WTC11 (cell line): ENCODE measurements at regions not wholly inside any gene's neighbourhood (a gene's known extent, or its start where the extent isn't known, plus 50 kb on each side); places are given as distances from the start of the nearest gene placed in this dataset.

ENCODE experiments used
- ATAC-seq: fragments of 200-7000 bp; cut with Tn5 transposase; 2 replicates; pipeline ENCODE4 v1.10.0; 2021; ENCODE audit warnings: mild to moderate bottlenecking, moderate library complexity
- CTCF ChIA-PET: fragments of 300-600 bp; sonication (Branson Sonifier 250); formaldehyde crosslinking; loops from one replicate; lab custom pipeline; 2021; ENCODE audit warnings: antibody characterized with exemption; lab: Charles Lee
- POLR2A ChIA-PET: fragments of 350-600 bp; sonication (Branson Sonifier 250); formaldehyde crosslinking; loops from one replicate; lab custom pipeline; 2021; ENCODE audit warnings: antibody characterized with exemption; lab: Charles Lee
- DNase-seq: peaks from one replicate; pipeline ENCODE4 v3.0.0; 2021; ENCODE audit warnings: low spot score
- H3K27ac Mint-ChIP-seq: 2 replicates; pipeline ENCODE4 v1.8.0; 2021; ENCODE audit warnings: mixed read lengths
- H3K27me3 Mint-ChIP-seq: 2 replicates; pipeline ENCODE4 v1.8.0; 2021; ENCODE audit warnings: low read depth, mild to moderate bottlenecking, moderate library complexity, mixed read lengths
- H3K36me3 Mint-ChIP-seq: 2 replicates; pipeline ENCODE4 v1.8.0; 2021; ENCODE audit warnings: mixed read lengths
- H3K4me1 Mint-ChIP-seq: 2 replicates; pipeline ENCODE4 v1.8.0; 2022; ENCODE audit warnings: mixed read lengths
- H3K4me3 Mint-ChIP-seq: 2 replicates; pipeline ENCODE4 v1.8.0; 2021; ENCODE audit warnings: mild to moderate bottlenecking, moderate library complexity, mixed read lengths
- H3K9me3 Mint-ChIP-seq: 2 replicates; pipeline ENCODE4 v1.8.0; 2021; ENCODE audit warnings: mixed read lengths
- ATF1 ChIP-seq: sonication (generic); formaldehyde crosslinking; IDR thresholded peaks from 2 replicates; pipeline ENCODE4 v1.8.1; 2023; ENCODE audit warnings: mild to moderate bottlenecking, moderate library complexity, missing genetic modification reagents
- CREM ChIP-seq: sonication (generic); formaldehyde crosslinking; IDR thresholded peaks from 2 replicates; pipeline ENCODE4 v1.8.1; 2022; ENCODE audit warnings: mild to moderate bottlenecking, missing genetic modification reagents, moderate library complexity
- EMX1 ChIP-seq: fragments of 250-450 bp; sonication (Bioruptor Pico); IDR thresholded peaks from 2 replicates; pipeline ENCODE4 v1.8.0; 2021; ENCODE audit warnings: mild to moderate bottlenecking
- ESRRA ChIP-seq: sonication (generic); formaldehyde crosslinking; IDR thresholded peaks from 2 replicates; pipeline ENCODE4 v1.8.1; 2022; ENCODE audit warnings: mild to moderate bottlenecking, missing genetic modification reagents, borderline replicate concordance
- FOXK1 ChIP-seq: sonication (generic); formaldehyde crosslinking; IDR thresholded peaks from 2 replicates; pipeline ENCODE4 v1.8.0; 2022; ENCODE audit warnings: mild to moderate bottlenecking, moderate library complexity, missing genetic modification reagents
- FOXP1 ChIP-seq: sonication (generic); formaldehyde crosslinking; IDR thresholded peaks from 2 replicates; pipeline ENCODE4 v1.8.0; 2022; ENCODE audit warnings: missing genetic modification reagents, mild to moderate bottlenecking, moderate library complexity, borderline replicate concordance
- FOXP4 ChIP-seq: sonication (generic); formaldehyde crosslinking; IDR thresholded peaks from 2 replicates; pipeline ENCODE4 v1.8.0; 2022; ENCODE audit warnings: mild to moderate bottlenecking, missing genetic modification reagents
- JAZF1 ChIP-seq: fragments of 250-450 bp; sonication (Bioruptor Pico); IDR thresholded peaks from 2 replicates; pipeline ENCODE4 v1.9.0; 2021; ENCODE audit warnings: moderate library complexity, mild to moderate bottlenecking, inconsistent platforms
- JUN ChIP-seq: sonication (generic); formaldehyde crosslinking; IDR thresholded peaks from 2 replicates; pipeline ENCODE4 v1.8.0; 2023; ENCODE audit warnings: mild to moderate bottlenecking, missing genetic modification reagents
- KAT7 ChIP-seq: sonication (generic); formaldehyde crosslinking; IDR thresholded peaks from 2 replicates; pipeline ENCODE4 v1.8.1; 2023; ENCODE audit warnings: missing genetic modification reagents, mild to moderate bottlenecking, borderline replicate concordance
- MLX ChIP-seq: sonication (generic); formaldehyde crosslinking; IDR thresholded peaks from 2 replicates; pipeline ENCODE4 v1.8.1; 2023; ENCODE audit warnings: mild to moderate bottlenecking, missing genetic modification reagents, moderate library complexity
- MXD4 ChIP-seq: fragments of 250-450 bp; sonication (Bioruptor Pico); IDR thresholded peaks from 2 replicates; pipeline ENCODE4 v1.8.0; 2021; ENCODE audit warnings: mild to moderate bottlenecking, moderate library complexity, borderline replicate concordance
- NFATC4 ChIP-seq: fragments of 250-450 bp; sonication (Bioruptor Pico); IDR thresholded peaks from 2 replicates; pipeline ENCODE4 v1.9.0; 2021; ENCODE audit warnings: mild to moderate bottlenecking
- NFYB ChIP-seq: sonication (generic); formaldehyde crosslinking; conservative IDR thresholded peaks from 2 replicates; pipeline ENCODE4 v1.8.0; 2022; ENCODE audit warnings: low read depth, missing genetic modification reagents
- ZNF263 ChIP-seq: sonication (generic); formaldehyde crosslinking; IDR thresholded peaks from 2 replicates; pipeline ENCODE4 v1.8.1; 2022; ENCODE audit warnings: low read depth, mild to moderate bottlenecking, moderate library complexity, missing genetic modification reagents
- ZNF281 ChIP-seq: sonication (generic); formaldehyde crosslinking; IDR thresholded peaks from 2 replicates; pipeline ENCODE4 v1.8.0; 2023; ENCODE audit warnings: mild to moderate bottlenecking, missing genetic modification reagents
- ZNF396 ChIP-seq: fragments of 250-450 bp; sonication (Bioruptor Pico); IDR thresholded peaks from 2 replicates; pipeline ENCODE4 v1.8.0; 2021; ENCODE audit warnings: mild to moderate bottlenecking, moderate library complexity, borderline replicate concordance
- TF ChIP-seq, protein P1 (sequence below): sonication (generic); formaldehyde crosslinking; IDR thresholded peaks from 2 replicates; pipeline ENCODE4 v1.8.1; 2022; ENCODE audit warnings: low read depth, missing genetic modification reagents, borderline replicate concordance
- TF ChIP-seq, protein P2 (sequence below): fragments of 250-450 bp; sonication (Bioruptor Pico); IDR thresholded peaks from 2 replicates; pipeline ENCODE4 v1.9.0; 2021; ENCODE audit warnings: mild to moderate bottlenecking
- TF ChIP-seq, protein P3 (sequence below): sonication (generic); formaldehyde crosslinking; IDR thresholded peaks from 2 replicates; pipeline ENCODE4 v1.8.1; 2023; ENCODE audit warnings: mild to moderate bottlenecking, missing genetic modification reagents, moderate library complexity

DNA sequence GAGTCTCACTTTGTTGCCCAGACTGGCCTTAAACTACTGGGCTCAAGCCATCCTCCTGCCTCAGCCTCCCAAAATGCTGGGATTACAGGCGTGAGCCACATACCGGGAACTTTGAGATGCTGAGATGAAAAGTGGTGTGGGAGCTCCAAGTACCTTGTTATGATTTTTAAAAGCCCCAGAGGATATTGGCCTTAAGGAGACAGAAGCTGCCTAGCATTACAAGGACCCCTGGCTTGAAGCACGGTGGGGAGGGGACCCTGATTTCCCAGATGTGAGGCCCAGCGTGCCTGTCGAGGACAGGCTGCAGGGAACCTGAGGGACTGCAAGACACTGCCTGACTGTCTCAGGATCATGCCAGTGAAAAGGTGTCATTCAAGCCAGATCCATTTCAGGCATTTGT, 75.3 kb upstream of the TIAM2 start:
- no peaks in the 10 kb centered on the region for H3K27me3 Mint-ChIP-seq
- peaks cover 13% of the 10 kb centered on the region for H3K4me1 Mint-ChIP-seq
- no peaks in the 10 kb centered on the region for H3K9me3 Mint-ChIP-seq
- DNase-seq (no peak), ATAC-seq (no peak)
- POLR2A ChIA-PET: no interaction called here
- no peak overlapping the region for H3K27ac Mint-ChIP-seq
- TF ChIP-seq ESRRA (no peak), ATF1 (CRISPR knock-in tag) (no peak), FOXP4 (CRISPR knock-in tag) (no peak), EMX1 (no peak), NFYB (CRISPR knock-in tag) (no peak), MXD4 (CRISPR knock-in tag) (no peak), CREM (CRISPR knock-in tag) (no peak), ZNF263 (CRISPR knock-in tag) (no peak), ZNF281 (CRISPR knock-in tag) (no peak), ZNF396 (CRISPR knock-in tag) (no peak), FOXK1 (CRISPR knock-in tag) (no peak), MLX (no peak), JAZF1 (CRISPR knock-in tag) (no peak), JUN (CRISPR knock-in tag) (no peak), KAT7 (no peak), NFATC4 (CRISPR knock-in tag) (no peak), FOXP1 (no peak)
- TF ChIP-seq, protein P1, sequence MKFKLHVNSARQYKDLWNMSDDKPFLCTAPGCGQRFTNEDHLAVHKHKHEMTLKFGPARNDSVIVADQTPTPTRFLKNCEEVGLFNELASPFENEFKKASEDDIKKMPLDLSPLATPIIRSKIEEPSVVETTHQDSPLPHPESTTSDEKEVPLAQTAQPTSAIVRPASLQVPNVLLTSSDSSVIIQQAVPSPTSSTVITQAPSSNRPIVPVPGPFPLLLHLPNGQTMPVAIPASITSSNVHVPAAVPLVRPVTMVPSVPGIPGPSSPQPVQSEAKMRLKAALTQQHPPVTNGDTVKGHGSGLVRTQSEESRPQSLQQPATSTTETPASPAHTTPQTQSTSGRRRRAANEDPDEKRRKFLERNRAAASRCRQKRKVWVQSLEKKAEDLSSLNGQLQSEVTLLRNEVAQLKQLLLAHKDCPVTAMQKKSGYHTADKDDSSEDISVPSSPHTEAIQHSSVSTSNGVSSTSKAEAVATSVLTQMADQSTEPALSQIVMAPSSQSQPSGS: no peak
- TF ChIP-seq, protein P2, sequence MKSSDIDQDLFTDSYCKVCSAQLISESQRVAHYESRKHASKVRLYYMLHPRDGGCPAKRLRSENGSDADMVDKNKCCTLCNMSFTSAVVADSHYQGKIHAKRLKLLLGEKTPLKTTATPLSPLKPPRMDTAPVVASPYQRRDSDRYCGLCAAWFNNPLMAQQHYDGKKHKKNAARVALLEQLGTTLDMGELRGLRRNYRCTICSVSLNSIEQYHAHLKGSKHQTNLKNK (CRISPR knock-in tag): no peak
- TF ChIP-seq, protein P3, sequence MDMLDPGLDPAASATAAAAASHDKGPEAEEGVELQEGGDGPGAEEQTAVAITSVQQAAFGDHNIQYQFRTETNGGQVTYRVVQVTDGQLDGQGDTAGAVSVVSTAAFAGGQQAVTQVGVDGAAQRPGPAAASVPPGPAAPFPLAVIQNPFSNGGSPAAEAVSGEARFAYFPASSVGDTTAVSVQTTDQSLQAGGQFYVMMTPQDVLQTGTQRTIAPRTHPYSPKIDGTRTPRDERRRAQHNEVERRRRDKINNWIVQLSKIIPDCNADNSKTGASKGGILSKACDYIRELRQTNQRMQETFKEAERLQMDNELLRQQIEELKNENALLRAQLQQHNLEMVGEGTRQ (CRISPR knock-in tag): no peak
- CTCF ChIA-PET: interaction anchor here (1.6 kb wide), 1 partner anchor 52 kb away, joined by 4 read pairs; no protein-coding TSS in a partner anchor
- no peak overlapping the region for H3K4me3 Mint-ChIP-seq
- H3K36me3 Mint-ChIP-seq: no peaks in the 10 kb centered on the region
